SK-N-SH (cell line): ENCODE measurements at regions not wholly inside any gene's neighbourhood (a gene's known extent, or its start where the extent isn't known, plus 50 kb on each side); places are given as distances from the start of the nearest gene placed in this dataset.

Source experiments
- CTCF ChIA-PET: fragments of 300-600, 350-600 bp; formaldehyde crosslinking; extraction: SDS; loops from one replicate; lab custom pipeline; 2021; lab: Yijun Ruan, JAX
- POLR2A ChIA-PET: fragments of 350-600 bp; sonication (Branson Sonifier 250); formaldehyde crosslinking; extraction: SDS; loops from one replicate; lab custom pipeline; 2020; ENCODE audit warnings: antibody characterized with exemption, inconsistent platforms; lab: Yijun Ruan, JAX
- DNase-seq: peaks from one replicate; pipeline ENCODE4 v3.0.0; 2012
- H2AFZ ChIP-seq: fragments of 200-600 bp; sonication (generic); 2 replicates; pipeline ENCODE4 v1.8.1; 2016; ENCODE audit warnings: antibody characterized with exemption, mild to moderate bottlenecking, low read depth
- H3F3A ChIP-seq: fragments of 200-600 bp; sonication (generic); replicated peaks from 2 replicates; pipeline ENCODE3; 2016; ENCODE audit warnings: antibody characterized with exemption, mild to moderate bottlenecking; ENCODE audit not compliant: insufficient read depth
- H3K27ac ChIP-seq, 2 experiments: fragments of 200-500 bp in 1 of 2; fragments of 200-600 bp in 1 of 2; sonication (Bioruptor generic) in 1 of 2; sonication (generic), shearing (Covaris generic) in 1 of 2; 2 replicates each; pipeline versions ENCODE4 v1.5.1 to v1.6.1; 2014 to 2016; ENCODE audit warnings: low read depth in 2 of 2, inconsistent platforms in 1 of 2, low read length in 1 of 2, mild to moderate bottlenecking in 1 of 2, mixed read lengths in 1 of 2
- H3K27me3 ChIP-seq: fragments of 200-600 bp; sonication (generic), shearing (Covaris generic); 2 replicates; pipeline ENCODE4 v1.6.1; 2016; ENCODE audit warnings: mixed run types; ENCODE audit not compliant: insufficient read depth
- H3K36me3 ChIP-seq, 2 experiments: fragments of 200-500 bp in 1 of 2; fragments of 200-600 bp in 1 of 2; sonication (Bioruptor generic) in 1 of 2; sonication (generic) in 1 of 2; replicated peaks in 1 of 2; 2 replicates each; pipeline versions ENCODE3 to v1.5.1; 2014 to 2016; ENCODE audit warnings: low read length in 1 of 2, mild to moderate bottlenecking in 1 of 2; ENCODE audit not compliant: insufficient read depth in 2 of 2, control insufficient read depth in 1 of 2
- H3K4me1 ChIP-seq, 2 experiments: fragments of 200-500 bp in 1 of 2; fragments of 200-600 bp in 1 of 2; sonication (Bioruptor generic) in 1 of 2; sonication (generic), shearing (Covaris generic) in 1 of 2; 2 replicates each; pipeline versions ENCODE4 v1.5.1 to v1.6.1; 2014 to 2016; ENCODE audit warnings: low read depth in 1 of 2, low read length in 1 of 2, mixed run types in 1 of 2; ENCODE audit not compliant: insufficient read depth in 2 of 2, control insufficient read depth in 1 of 2
- H3K4me2 ChIP-seq: fragments of 200-600 bp; sonication (generic), shearing (Covaris generic); 2 replicates; pipeline ENCODE4 v1.6.1; 2017; ENCODE audit warnings: mixed run types
- H3K4me3 ChIP-seq, 2 experiments: fragments of 200-500 bp in 1 of 2; fragments of 200-600 bp in 1 of 2; sonication (Bioruptor generic) in 1 of 2; sonication (generic), shearing (Covaris generic) in 1 of 2; 2 replicates each; pipeline versions ENCODE4 v1.5.1 to v1.8.1; 2014 to 2016; ENCODE audit warnings: low read depth in 2 of 2, inconsistent platforms in 1 of 2, low read length in 1 of 2, mild to moderate bottlenecking in 1 of 2, mixed read lengths in 1 of 2, moderate library complexity in 1 of 2
- H3K79me2 ChIP-seq: fragments of 200-600 bp; sonication (generic); 2 replicates; pipeline ENCODE4 v1.8.1; 2017; ENCODE audit warnings: mild to moderate bottlenecking; ENCODE audit not compliant: insufficient read depth
- H3K9ac ChIP-seq: fragments of 200-600 bp; sonication (generic); 2 replicates; pipeline ENCODE4 v1.6.1; 2017; ENCODE audit warnings: mixed run types
- H3K9me2 ChIP-seq: fragments of 200-600 bp; sonication (generic); 2 replicates; pipeline ENCODE4 v1.6.1; 2017; ENCODE audit warnings: mixed run types
- H3K9me3 ChIP-seq: fragments of 200-600 bp; sonication (generic); 2 replicates; pipeline ENCODE4 v1.6.1; 2017; ENCODE audit warnings: mixed run types, mild to moderate bottlenecking, moderate library complexity
- H4K20me1 ChIP-seq: fragments of 200-600 bp; sonication (generic); 2 replicates; pipeline ENCODE4 v1.6.1; 2017; ENCODE audit warnings: mild to moderate bottlenecking, mixed run types; ENCODE audit not compliant: insufficient read depth
- CHD2 ChIP-seq: fragments of 150-350 bp; IDR thresholded peaks from 2 replicates; pipeline ENCODE4 v1.6.1; 2018; ENCODE audit warnings: low read length; ENCODE audit not compliant: partially characterized antibody
- ELF1 ChIP-seq: IDR thresholded peaks from 2 replicates; pipeline ENCODE4 v1.4.0; 2012
- EZH2phosphoT487 ChIP-seq: fragments of 200-600 bp; sonication (generic); IDR thresholded peaks from 2 replicates; pipeline ENCODE4 v1.6.1; 2017; ENCODE audit warnings: low read depth, mixed run types, mild to moderate bottlenecking, antibody characterized with exemption, moderate library complexity, borderline replicate concordance
- FOSL2 ChIP-seq: IDR thresholded peaks from 2 replicates; pipeline ENCODE4 v1.4.0; 2012; ENCODE audit warnings: low read depth, mild to moderate bottlenecking, moderate library complexity, borderline replicate concordance
- FOXM1 ChIP-seq: IDR thresholded peaks from 2 replicates; pipeline ENCODE4 v1.4.0; 2012; ENCODE audit warnings: low read depth, mild to moderate bottlenecking
- GATA2 ChIP-seq: sonication (generic); formaldehyde crosslinking; IDR thresholded peaks from 2 replicates; pipeline ENCODE4 v1.5.0; 2020; ENCODE audit warnings: mild to moderate bottlenecking, missing genetic modification reagents
- MEF2A ChIP-seq: IDR thresholded peaks from 2 replicates; pipeline ENCODE4 v1.4.0; 2012; ENCODE audit warnings: low read depth, borderline replicate concordance
- NFIC ChIP-seq: IDR thresholded peaks from 2 replicates; pipeline ENCODE4 v1.4.0; 2012; ENCODE audit warnings: borderline replicate concordance
- RFX5 ChIP-seq: IDR thresholded peaks from 2 replicates; pipeline ENCODE4 v1.6.1; 2012; ENCODE audit warnings: mild to moderate bottlenecking, improper control_type of control experiment, low read length
- RXRA ChIP-seq: IDR thresholded peaks from 2 replicates; pipeline ENCODE4 v1.4.0; 2012; ENCODE audit warnings: low read depth, mild to moderate bottlenecking, borderline replicate concordance
- SMC3 ChIP-seq: IDR thresholded peaks from 2 replicates; pipeline ENCODE4 v1.6.1; 2012; ENCODE audit warnings: low read depth, low read length, improper control_type of control experiment
- TAF1 ChIP-seq: IDR thresholded peaks from 2 replicates; pipeline ENCODE4 v1.6.1; 2012; ENCODE audit warnings: low read depth, mild to moderate bottlenecking, low read length, moderate library complexity, borderline replicate concordance
- TEAD4 ChIP-seq: IDR thresholded peaks from 2 replicates; pipeline ENCODE4 v1.4.0; 2012; ENCODE audit warnings: mild to moderate bottlenecking, borderline replicate concordance; ENCODE audit not compliant: insufficient read depth
- YY1 ChIP-seq: IDR thresholded peaks from 2 replicates; pipeline ENCODE4 v1.4.0; 2012; ENCODE audit warnings: low read depth, mild to moderate bottlenecking
- WGBS: methylation state at CpG from one replicate; pipeline ENCODE4 v1.1.6; 2017; ENCODE audit warnings: low lambda C conversion rate; 5-methylcytosine and 5-hydroxymethylcytosine counted together
- TF ChIP-seq, protein P1 (sequence below): IDR thresholded peaks from 2 replicates; pipeline ENCODE4; 2012

DNA sequence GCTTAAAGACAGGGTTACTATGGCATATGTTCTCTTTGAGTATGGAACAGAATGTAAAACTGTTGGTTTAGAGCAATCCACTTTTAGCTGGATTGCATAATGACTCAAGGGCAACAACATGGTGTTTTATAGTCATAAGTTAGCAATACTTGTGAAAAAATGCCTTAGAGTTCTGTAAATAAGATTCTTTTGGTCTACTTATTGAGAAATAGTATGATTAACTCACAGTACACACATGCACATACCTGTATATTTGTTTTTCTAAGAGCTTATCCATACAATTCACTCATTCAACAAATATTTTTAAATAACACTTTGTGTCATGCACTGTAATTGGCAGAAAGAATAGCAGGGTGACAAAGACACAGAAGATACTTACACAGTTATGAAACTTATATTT, 1415.5 kb downstream of the PCDH7 start:
- Histone ChIP-seq H3K36me3 (no peaks in the 10 kb centered on the region), H2AFZ (no peak overlapping the region), H3K79me2 (no peaks in the 10 kb centered on the region), H3K9ac (no peak overlapping the region), H3K4me1 (no peaks in the 10 kb centered on the region), H4K20me1 (no peaks in the 10 kb centered on the region), H3K9me2 (no peaks in the 10 kb centered on the region; the same call in 1 of the 2 replicates), H3K4me2 (no peak overlapping the region), H3K27me3 (no peaks in the 10 kb centered on the region), H3K27ac (no peak overlapping the region), H3K9me3 (no peaks in the 10 kb centered on the region), H3K4me3 (no peak overlapping the region), H3F3A (no peaks in the 10 kb centered on the region)
- no peak for DNase-seq
- CTCF ChIA-PET, result no interaction called here
- TF ChIP-seq TEAD4 (no peak), GATA2 (CRISPR knock-in tag) (no peak), RXRA (no peak), FOSL2 (no peak), ELF1 (no peak), CHD2 (no peak), MEF2A (no peak), EZH2phosphoT487 (no peak)
- POLR2A ChIA-PET, result no interaction called here

GRCh38 chr4:32136081-32136787, 1416.1 kb downstream of the PCDH7 start:
- Histone ChIP-seq H3K4me2 (no peak overlapping the region), H2AFZ (no peak overlapping the region), H4K20me1 (no peaks in the 10 kb centered on the region), H3K79me2 (no peaks in the 10 kb centered on the region), H3K27ac (no peak overlapping the region), H3K4me1 (no peaks in the 10 kb centered on the region), H3F3A (no peaks in the 10 kb centered on the region), H3K9ac (no peak overlapping the region), H3K36me3 (no peaks in the 10 kb centered on the region), H3K4me3 (no peak overlapping the region), H3K27me3 (no peaks in the 10 kb centered on the region), H3K9me2 (no peaks in the 10 kb centered on the region; the same call in 1 of the 2 replicates), H3K9me3 (no peaks in the 10 kb centered on the region)
- ChIA-PET CTCF (no interaction called here), POLR2A (no interaction called here)
- DNase-seq, result no peak
- TF ChIP-seq, protein P1, sequence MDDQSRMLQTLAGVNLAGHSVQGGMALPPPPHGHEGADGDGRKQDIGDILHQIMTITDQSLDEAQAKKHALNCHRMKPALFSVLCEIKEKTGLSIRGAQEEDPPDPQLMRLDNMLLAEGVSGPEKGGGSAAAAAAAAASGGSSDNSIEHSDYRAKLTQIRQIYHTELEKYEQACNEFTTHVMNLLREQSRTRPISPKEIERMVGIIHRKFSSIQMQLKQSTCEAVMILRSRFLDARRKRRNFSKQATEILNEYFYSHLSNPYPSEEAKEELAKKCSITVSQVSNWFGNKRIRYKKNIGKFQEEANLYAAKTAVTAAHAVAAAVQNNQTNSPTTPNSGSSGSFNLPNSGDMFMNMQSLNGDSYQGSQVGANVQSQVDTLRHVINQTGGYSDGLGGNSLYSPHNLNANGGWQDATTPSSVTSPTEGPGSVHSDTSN, result no peak
- TF ChIP-seq RFX5 (no peak), GATA2 (CRISPR knock-in tag) (no peak), TAF1 (no peak), NFIC (no peak), SMC3 (no peak), FOXM1 (no peak), YY1 (no peak)
- 5% methylated on average over 2 of the region's 2 CpGs for WGBS
